GM12878 (cell line): ENCODE measurements at regions not wholly inside any gene's neighbourhood (a gene's known extent, or its start where the extent isn't known, plus 50 kb on each side); places are given as distances from the start of the nearest gene placed in this dataset.

Experiments
- ATAC-seq: fragments of 200-7000 bp; cut with Tn5 transposase; 3 replicates; pipeline ENCODE4 v1.9.1; 2020; ENCODE audit warnings: mild to moderate bottlenecking, moderate library complexity
- BruUV-seq: library from RNA; stranded (reverse); fragments of 400-500 nt; replicated peaks from 2 replicates; lab custom pipeline; 2021; lab: Mats Ljungman, UMichigan
- CTCF ChIA-PET: fragments of 300-600 bp; sonication (Branson Sonifier 250); formaldehyde crosslinking; extraction: SDS; loops from one replicate; lab custom pipeline; 2021; ENCODE audit warnings: inconsistent platforms; lab: Yijun Ruan, JAX
- POLR2A ChIA-PET: fragments of 350-600 bp; formaldehyde crosslinking; extraction: SDS; loops from one replicate; lab custom pipeline; 2021; ENCODE audit warnings: inconsistent platforms; lab: Charles Lee
- RAD21 ChIA-PET: fragments of 300-600 bp; sonication (Branson Sonifier 250); formaldehyde crosslinking; loops from one replicate; lab custom pipeline; 2023; ENCODE audit warnings: antibody characterized with exemption; ENCODE audit not compliant: unreplicated experiment; lab: Charles Lee
- SMC1A ChIA-PET: fragments of 300-600 bp; sonication (Branson Sonifier 250); formaldehyde crosslinking; loops from one replicate; lab custom pipeline; 2023; ENCODE audit not compliant: unreplicated experiment, uncharacterized antibody; lab: Charles Lee
- DNase-seq: peaks from one replicate; pipeline ENCODE4 v3.0.0-alpha.2; 2011; ENCODE audit warnings: low read depth, low spot score
- FAIRE-seq: peaks from 3 replicates; lab custom pipeline; 2011; peaks lifted over from hg19 to GRCh38; lab: Jason Lieb, UNC
- H2AFZ ChIP-seq: 2 replicates; pipeline ENCODE4 v1.6.0; 2011; ENCODE audit warnings: low read depth, low read length, control low read depth; ENCODE audit not compliant: control insufficient read depth
- H3K27ac ChIP-seq: 2 replicates; pipeline ENCODE4 v1.5.1; 2011; ENCODE audit warnings: control low read depth; ENCODE audit not compliant: control insufficient read depth, insufficient read depth
- H3K27me3 ChIP-seq, 2 experiments: replicated peaks in 1 of 2; 2 replicates each; pipeline versions ENCODE4 v1.6.0 to v1.6.1; 2011; ENCODE audit warnings: low read length in 1 of 2; ENCODE audit not compliant: control insufficient read depth in 2 of 2, insufficient read depth in 2 of 2
- H3K36me3 ChIP-seq, 2 experiments: 2 replicates each; pipeline ENCODE4 v1.5.1; 2011; ENCODE audit warnings: low read length in 1 of 2; ENCODE audit not compliant: control insufficient read depth in 2 of 2, insufficient read depth in 2 of 2
- H3K4me1 ChIP-seq: 2 replicates; pipeline ENCODE4 v1.6.1; 2011; ENCODE audit warnings: mild to moderate bottlenecking, low read length, moderate library complexity, mixed read lengths; ENCODE audit not compliant: control insufficient read depth, insufficient read depth
- H3K4me2 ChIP-seq: 2 replicates; pipeline ENCODE4 v1.6.0; 2011; ENCODE audit warnings: control low read depth; ENCODE audit not compliant: control insufficient read depth, insufficient read depth
- H3K4me3 ChIP-seq: fragments of 200-600 bp; sonication (generic); 2 replicates; pipeline ENCODE4 v1.5.1; 2016
- H3K79me2 ChIP-seq: 2 replicates; pipeline ENCODE4 v1.6.0; 2011; ENCODE audit warnings: low read length; ENCODE audit not compliant: control insufficient read depth, insufficient read depth
- H3K9ac ChIP-seq: 2 replicates; pipeline ENCODE4 v1.8.0; 2011; ENCODE audit warnings: low read length, control low read depth, mixed read lengths; ENCODE audit not compliant: control insufficient read depth, insufficient read depth
- H3K9me3 ChIP-seq: replicated peaks from 3 replicates; pipeline ENCODE4 v1.5.1; 2011; ENCODE audit warnings: mild to moderate bottlenecking, low read length; ENCODE audit not compliant: control insufficient read depth, insufficient read depth
- H4K20me1 ChIP-seq: 2 replicates; pipeline ENCODE4 v1.6.0; 2011; ENCODE audit not compliant: control insufficient read depth, insufficient read depth
- CHD4 ChIP-seq: fragments of 200-600 bp; sonication (generic); IDR thresholded peaks from 2 replicates; pipeline ENCODE4 v1.6.1; 2016; ENCODE audit warnings: mild to moderate bottlenecking
- CTCF ChIP-seq, 3 experiments: IDR thresholded peaks in 2 of 3; conservative IDR thresholded peaks in 1 of 3; 2 replicates each; pipeline ENCODE4 v1.5.1; 2011; ENCODE audit warnings: low read depth in 3 of 3, low read length in 3 of 3, mild to moderate bottlenecking in 3 of 3, control low read depth in 2 of 3, moderate library complexity in 2 of 3, inconsistent platforms in 1 of 3, mixed read lengths in 1 of 3; ENCODE audit not compliant: control insufficient read depth in 2 of 3, insufficient read depth in 1 of 3; ENCODE audit errors: extremely low read depth in 1 of 3
- FOXM1 ChIP-seq: IDR thresholded peaks from 2 replicates; pipeline ENCODE4 v1.6.1; 2012; ENCODE audit warnings: low read depth, mild to moderate bottlenecking, inconsistent platforms, low read length, moderate library complexity
- IRF4 ChIP-seq: IDR thresholded peaks from 2 replicates; pipeline ENCODE4 v1.6.1; 2011; ENCODE audit warnings: low read depth, low read length
- PML ChIP-seq: IDR thresholded peaks from 2 replicates; pipeline ENCODE4 v1.6.1; 2012; ENCODE audit warnings: low read length, inconsistent platforms
- RBBP5 ChIP-seq: fragments of 200-600 bp; sonication (generic); conservative IDR thresholded peaks from 2 replicates; pipeline ENCODE4 v1.6.1; 2016
- STAT3 ChIP-seq: IDR thresholded peaks from 2 replicates; pipeline ENCODE4 v1.6.1; 2011; ENCODE audit warnings: low read depth, low read length, improper control_type of control experiment
- ZBTB40 ChIP-seq: fragments of 450-650 bp; IDR thresholded peaks from 2 replicates; pipeline ENCODE4 v1.6.1; 2016; ENCODE audit warnings: mild to moderate bottlenecking, moderate library complexity, borderline replicate concordance
- ZNF24 ChIP-seq: fragments of 450-650 bp; IDR thresholded peaks from 2 replicates; pipeline ENCODE4 v1.6.1; 2017; ENCODE audit warnings: antibody characterized with exemption, mild to moderate bottlenecking
- ZNF274 ChIP-seq: IDR thresholded peaks from one replicate; pipeline ENCODE4 v1.8.0; 2011; ENCODE audit not compliant: insufficient read length, insufficient read depth
- ZNF592 ChIP-seq: fragments of 450-650 bp; IDR thresholded peaks from 2 replicates; pipeline ENCODE4 v1.6.1; 2017; ENCODE audit warnings: mild to moderate bottlenecking, moderate library complexity
- ZSCAN29 ChIP-seq: fragments of 450-650 bp; IDR thresholded peaks from 2 replicates; pipeline ENCODE4 v1.6.1; 2017; ENCODE audit warnings: mild to moderate bottlenecking, moderate library complexity
- whole genome bisulfite sequencing: methylation state at CpG from one replicate; pipeline ENCODE4 v1.1.6; 2016; ENCODE audit warnings: low lambda C conversion rate; ENCODE audit not compliant: insufficient replicate concordance, insufficient coverage; ENCODE audit errors: missing lambda C conversion rate; 5-methylcytosine and 5-hydroxymethylcytosine counted together
- in situ Hi-C: fragments of 300-500 bp; cut with MboI; formaldehyde crosslinking; loops from 9 replicates; pipeline ENCODE4 v1.14.3; 2018; ENCODE audit warnings: mixed read lengths
- intact Hi-C: fragments of 100-400 bp; cut with micrococcal nuclease; formaldehyde crosslinking; loops from one replicate; pipeline ENCODE4 v1.14.2; 2022; ENCODE audit not compliant: unreplicated experiment

GRCh38 chr5:144788046-144788445 is 617.4 kb downstream of the KCTD16 start:
- CTCF ChIA-PET: no interaction called here
- POLR2A ChIA-PET: no interaction called here
- no peak overlapping the region for H3K4me3 ChIP-seq
- no peak for ATAC-seq
- H4K20me1 ChIP-seq: no peaks in the 10 kb centered on the region
- H3K9ac ChIP-seq: no peak overlapping the region
- RAD21 ChIA-PET: no interaction called here
- SMC1A ChIA-PET: interaction anchor here (1.2 kb wide), 1 partner anchor 20 kb away, joined by 3 read pairs; no protein-coding TSS in a partner anchor
- DNase-seq: no peak
- TF ChIP-seq FOXM1 (no peak), ZBTB40 (no peak), RBBP5 (no peak), STAT3 (no peak), CHD4 (no peak), ZNF592 (no peak), ZNF24 (no peak), CTCF (IDR thresholded peaks at IDR 0.05 in 2 of 3, conservative IDR thresholded peaks at IDR 0.05 in 1 of 3; ENCODE audit: control insufficient read depth in 2 of 3, extremely low read depth in 1 of 3, insufficient read depth in 1 of 3, low read depth in 3 of 3, low read length in 3 of 3) (no peak), ZSCAN29 (no peak), ZNF274 (no peak), IRF4 (no peak), PML (no peak)
- no peaks in the 10 kb centered on the region for H3K27me3 ChIP-seq
- WGBS: 35% methylated on average over 1 of the region's 1 CpG
- FAIRE-seq: no peak
- H3K27ac ChIP-seq: no peak overlapping the region
- H3K36me3 ChIP-seq: no peaks in the 10 kb centered on the region
- intact Hi-C loops: no loop called here
- H2AFZ ChIP-seq: no peak overlapping the region
- in situ Hi-C loops: no loop called here
- no peaks in the 10 kb centered on the region for H3K79me2 ChIP-seq
- no peaks in the 10 kb centered on the region for H3K4me1 ChIP-seq
- no peaks in the 10 kb centered on the region for H3K9me3 ChIP-seq
- H3K4me2 ChIP-seq: no peak overlapping the region
- BruUV-seq: no TSS peak
